GM12878 (cell line): ENCODE measurements at regions not wholly inside any gene's neighbourhood (a gene's known extent, or its start where the extent isn't known, plus 50 kb on each side); places are given as distances from the start of the nearest gene placed in this dataset.

Source experiments
- ATAC-seq: fragments of 200-7000 bp; cut with Tn5 transposase; 3 replicates; pipeline ENCODE4 v1.9.1; 2020; ENCODE audit warnings: mild to moderate bottlenecking, moderate library complexity
- BruUV-seq: library from RNA; stranded (reverse); fragments of 400-500 nt; replicated peaks from 2 replicates; lab custom pipeline; 2021; lab: Mats Ljungman, UMichigan
- CTCF ChIA-PET: fragments of 300-600 bp; sonication (Branson Sonifier 250); formaldehyde crosslinking; extraction: SDS; loops from one replicate; lab custom pipeline; 2021; ENCODE audit warnings: inconsistent platforms; lab: Yijun Ruan, JAX
- POLR2A ChIA-PET: fragments of 350-600 bp; formaldehyde crosslinking; extraction: SDS; loops from one replicate; lab custom pipeline; 2021; ENCODE audit warnings: inconsistent platforms; lab: Charles Lee
- RAD21 ChIA-PET: fragments of 300-600 bp; sonication (Branson Sonifier 250); formaldehyde crosslinking; loops from one replicate; lab custom pipeline; 2023; ENCODE audit warnings: antibody characterized with exemption; ENCODE audit not compliant: unreplicated experiment; lab: Charles Lee
- SMC1A ChIA-PET: fragments of 300-600 bp; sonication (Branson Sonifier 250); formaldehyde crosslinking; loops from one replicate; lab custom pipeline; 2023; ENCODE audit not compliant: unreplicated experiment, uncharacterized antibody; lab: Charles Lee
- DNase-seq: peaks from one replicate; pipeline ENCODE4 v3.0.0-alpha.2; 2011; ENCODE audit warnings: low read depth, low spot score
- FAIRE-seq: peaks from 3 replicates; lab custom pipeline; 2011; peaks lifted over from hg19 to GRCh38; lab: Jason Lieb, UNC
- H2AFZ ChIP-seq: 2 replicates; pipeline ENCODE4 v1.6.0; 2011; ENCODE audit warnings: low read depth, low read length, control low read depth; ENCODE audit not compliant: control insufficient read depth
- H3K27ac ChIP-seq: 2 replicates; pipeline ENCODE4 v1.5.1; 2011; ENCODE audit warnings: control low read depth; ENCODE audit not compliant: control insufficient read depth, insufficient read depth
- H3K27me3 ChIP-seq, 2 experiments: replicated peaks in 1 of 2; 2 replicates each; pipeline versions ENCODE4 v1.6.0 to v1.6.1; 2011; ENCODE audit warnings: low read length in 1 of 2; ENCODE audit not compliant: control insufficient read depth in 2 of 2, insufficient read depth in 2 of 2
- H3K36me3 ChIP-seq, 2 experiments: 2 replicates each; pipeline ENCODE4 v1.5.1; 2011; ENCODE audit warnings: low read length in 1 of 2; ENCODE audit not compliant: control insufficient read depth in 2 of 2, insufficient read depth in 2 of 2
- H3K4me1 ChIP-seq: 2 replicates; pipeline ENCODE4 v1.6.1; 2011; ENCODE audit warnings: mild to moderate bottlenecking, low read length, moderate library complexity, mixed read lengths; ENCODE audit not compliant: control insufficient read depth, insufficient read depth
- H3K4me2 ChIP-seq: 2 replicates; pipeline ENCODE4 v1.6.0; 2011; ENCODE audit warnings: control low read depth; ENCODE audit not compliant: control insufficient read depth, insufficient read depth
- H3K4me3 ChIP-seq: fragments of 200-600 bp; sonication (generic); 2 replicates; pipeline ENCODE4 v1.5.1; 2016
- H3K79me2 ChIP-seq: 2 replicates; pipeline ENCODE4 v1.6.0; 2011; ENCODE audit warnings: low read length; ENCODE audit not compliant: control insufficient read depth, insufficient read depth
- H3K9ac ChIP-seq: 2 replicates; pipeline ENCODE4 v1.8.0; 2011; ENCODE audit warnings: low read length, control low read depth, mixed read lengths; ENCODE audit not compliant: control insufficient read depth, insufficient read depth
- H3K9me3 ChIP-seq: replicated peaks from 3 replicates; pipeline ENCODE4 v1.5.1; 2011; ENCODE audit warnings: mild to moderate bottlenecking, low read length; ENCODE audit not compliant: control insufficient read depth, insufficient read depth
- H4K20me1 ChIP-seq: 2 replicates; pipeline ENCODE4 v1.6.0; 2011; ENCODE audit not compliant: control insufficient read depth, insufficient read depth
- DPF2 ChIP-seq: fragments of 450-650 bp; IDR thresholded peaks from 2 replicates; pipeline ENCODE4 v1.6.1; 2017; ENCODE audit warnings: mild to moderate bottlenecking
- FOXK2 ChIP-seq: fragments of 450-650 bp; IDR thresholded peaks from 2 replicates; pipeline ENCODE4 v1.6.1; 2017; ENCODE audit warnings: mild to moderate bottlenecking, moderate library complexity
- GATAD2B ChIP-seq: fragments of 450-650 bp; conservative IDR thresholded peaks from 2 replicates; pipeline ENCODE4 v1.6.1; 2017; ENCODE audit warnings: low read depth, mild to moderate bottlenecking, moderate library complexity
- NR2C2 ChIP-seq: IDR thresholded peaks from 2 replicates; pipeline ENCODE4 v1.6.1; 2011; ENCODE audit warnings: borderline replicate concordance, low read depth; ENCODE audit not compliant: control insufficient read depth, insufficient read length
- PAX8 ChIP-seq: fragments of 450-650 bp; IDR thresholded peaks from 2 replicates; pipeline ENCODE4 v1.6.1; 2017; ENCODE audit warnings: mild to moderate bottlenecking, moderate library complexity
- POU2F2 ChIP-seq: IDR thresholded peaks from 3 replicates; pipeline ENCODE4 v1.6.1; 2011; ENCODE audit warnings: low read depth, mild to moderate bottlenecking, low read length, borderline replicate concordance
- SMAD5 ChIP-seq: IDR thresholded peaks from 2 replicates; pipeline ENCODE4 v1.6.1; 2016; ENCODE audit warnings: antibody characterized with exemption, low read depth
- ZNF384 ChIP-seq: IDR thresholded peaks from 2 replicates; pipeline ENCODE4 v1.6.1; 2012; ENCODE audit warnings: low read depth, mild to moderate bottlenecking, low read length, improper control_type of control experiment, borderline replicate concordance
- WGBS: methylation state at CpG from one replicate; pipeline ENCODE4 v1.1.6; 2016; ENCODE audit warnings: low lambda C conversion rate; ENCODE audit not compliant: insufficient replicate concordance, insufficient coverage; ENCODE audit errors: missing lambda C conversion rate; 5-methylcytosine and 5-hydroxymethylcytosine counted together
- in situ Hi-C: fragments of 300-500 bp; cut with MboI; formaldehyde crosslinking; loops from 9 replicates; pipeline ENCODE4 v1.14.3; 2018; ENCODE audit warnings: mixed read lengths
- intact Hi-C: fragments of 100-400 bp; cut with micrococcal nuclease; formaldehyde crosslinking; loops from one replicate; pipeline ENCODE4 v1.14.2; 2022; ENCODE audit not compliant: unreplicated experiment
- TF ChIP-seq, protein P1 (sequence below): IDR thresholded peaks from 2 replicates; pipeline ENCODE4 v1.6.1; 2011; ENCODE audit warnings: borderline replicate concordance, low read depth, mild to moderate bottlenecking, moderate library complexity, low read length; ENCODE audit not compliant: insufficient read depth, poor library complexity, severe bottlenecking
- TF ChIP-seq, protein P2 (sequence below): fragments of 450-650 bp; IDR thresholded peaks from 2 replicates; pipeline ENCODE4 v1.6.1; 2017; ENCODE audit warnings: borderline replicate concordance
- TF ChIP-seq, protein P3 (sequence below): IDR thresholded peaks from 2 replicates; pipeline ENCODE4 v1.6.1; 2012; ENCODE audit warnings: improper control_type of control experiment, low read depth, low read length; ENCODE audit not compliant: insufficient replicate concordance

DNA sequence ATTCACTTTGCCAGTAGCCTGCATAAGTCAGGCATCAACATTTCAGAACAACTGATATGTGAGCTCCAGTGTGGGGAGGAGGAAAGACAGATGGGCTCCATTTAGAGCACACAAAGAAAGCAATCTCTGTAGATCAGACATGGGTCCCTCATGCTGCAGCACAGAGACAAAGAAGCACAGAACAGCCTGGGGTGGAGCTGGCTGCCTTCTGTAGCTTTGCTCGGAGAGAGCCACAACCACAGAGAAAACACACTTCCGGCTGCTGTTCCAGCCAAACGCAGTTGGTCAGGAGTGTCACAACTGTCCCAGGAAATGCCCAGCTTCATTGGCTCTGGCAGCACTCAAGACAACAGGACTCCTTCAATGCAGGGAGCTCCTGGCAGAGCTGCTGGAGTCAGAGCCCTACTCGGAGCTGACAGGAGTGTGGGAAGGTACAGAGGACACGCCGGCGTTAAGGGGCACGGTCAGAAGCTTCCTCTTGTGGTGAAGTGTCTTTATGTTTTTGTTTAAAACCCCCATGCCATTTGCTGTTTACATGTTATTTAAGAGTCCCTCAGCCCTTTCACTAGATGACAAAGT is 494.4 kb downstream of the TCERG1L start:
- H4K20me1 ChIP-seq: no peaks in the 10 kb centered on the region
- H3K9ac ChIP-seq: no peak overlapping the region
- H3K4me3 ChIP-seq: no peak overlapping the region
- ATAC-seq (no peak), FAIRE-seq (no peak), DNase-seq (no peak)
- WGBS: 55% methylated on average over 8 of the region's 8 CpGs
- H3K79me2 ChIP-seq: no peaks in the 10 kb centered on the region
- RAD21 ChIA-PET: no interaction called here
- SMC1A ChIA-PET: no interaction called here
- BruUV-seq: no TSS peak
- no peaks in the 10 kb centered on the region; the same call in 2 of the 3 replicates for H3K9me3 ChIP-seq
- H2AFZ ChIP-seq: no peak overlapping the region
- TF ChIP-seq GATAD2B (no peak), ZNF384 (no peak), SMAD5 (no peak), PAX8 (no peak), POU2F2 (no peak), DPF2 (no peak), NR2C2 (no peak), FOXK2 (no peak)
- TF ChIP-seq, protein P1, sequence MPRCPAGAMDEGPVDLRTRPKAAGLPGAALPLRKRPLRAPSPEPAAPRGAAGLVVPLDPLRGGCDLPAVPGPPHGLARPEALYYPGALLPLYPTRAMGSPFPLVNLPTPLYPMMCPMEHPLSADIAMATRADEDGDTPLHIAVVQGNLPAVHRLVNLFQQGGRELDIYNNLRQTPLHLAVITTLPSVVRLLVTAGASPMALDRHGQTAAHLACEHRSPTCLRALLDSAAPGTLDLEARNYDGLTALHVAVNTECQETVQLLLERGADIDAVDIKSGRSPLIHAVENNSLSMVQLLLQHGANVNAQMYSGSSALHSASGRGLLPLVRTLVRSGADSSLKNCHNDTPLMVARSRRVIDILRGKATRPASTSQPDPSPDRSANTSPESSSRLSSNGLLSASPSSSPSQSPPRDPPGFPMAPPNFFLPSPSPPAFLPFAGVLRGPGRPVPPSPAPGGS: no peak
- TF ChIP-seq, protein P2, sequence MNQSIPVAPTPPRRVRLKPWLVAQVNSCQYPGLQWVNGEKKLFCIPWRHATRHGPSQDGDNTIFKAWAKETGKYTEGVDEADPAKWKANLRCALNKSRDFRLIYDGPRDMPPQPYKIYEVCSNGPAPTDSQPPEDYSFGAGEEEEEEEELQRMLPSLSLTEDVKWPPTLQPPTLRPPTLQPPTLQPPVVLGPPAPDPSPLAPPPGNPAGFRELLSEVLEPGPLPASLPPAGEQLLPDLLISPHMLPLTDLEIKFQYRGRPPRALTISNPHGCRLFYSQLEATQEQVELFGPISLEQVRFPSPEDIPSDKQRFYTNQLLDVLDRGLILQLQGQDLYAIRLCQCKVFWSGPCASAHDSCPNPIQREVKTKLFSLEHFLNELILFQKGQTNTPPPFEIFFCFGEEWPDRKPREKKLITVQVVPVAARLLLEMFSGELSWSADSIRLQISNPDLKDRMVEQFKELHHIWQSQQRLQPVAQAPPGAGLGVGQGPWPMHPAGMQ: no peak
- TF ChIP-seq, protein P3, sequence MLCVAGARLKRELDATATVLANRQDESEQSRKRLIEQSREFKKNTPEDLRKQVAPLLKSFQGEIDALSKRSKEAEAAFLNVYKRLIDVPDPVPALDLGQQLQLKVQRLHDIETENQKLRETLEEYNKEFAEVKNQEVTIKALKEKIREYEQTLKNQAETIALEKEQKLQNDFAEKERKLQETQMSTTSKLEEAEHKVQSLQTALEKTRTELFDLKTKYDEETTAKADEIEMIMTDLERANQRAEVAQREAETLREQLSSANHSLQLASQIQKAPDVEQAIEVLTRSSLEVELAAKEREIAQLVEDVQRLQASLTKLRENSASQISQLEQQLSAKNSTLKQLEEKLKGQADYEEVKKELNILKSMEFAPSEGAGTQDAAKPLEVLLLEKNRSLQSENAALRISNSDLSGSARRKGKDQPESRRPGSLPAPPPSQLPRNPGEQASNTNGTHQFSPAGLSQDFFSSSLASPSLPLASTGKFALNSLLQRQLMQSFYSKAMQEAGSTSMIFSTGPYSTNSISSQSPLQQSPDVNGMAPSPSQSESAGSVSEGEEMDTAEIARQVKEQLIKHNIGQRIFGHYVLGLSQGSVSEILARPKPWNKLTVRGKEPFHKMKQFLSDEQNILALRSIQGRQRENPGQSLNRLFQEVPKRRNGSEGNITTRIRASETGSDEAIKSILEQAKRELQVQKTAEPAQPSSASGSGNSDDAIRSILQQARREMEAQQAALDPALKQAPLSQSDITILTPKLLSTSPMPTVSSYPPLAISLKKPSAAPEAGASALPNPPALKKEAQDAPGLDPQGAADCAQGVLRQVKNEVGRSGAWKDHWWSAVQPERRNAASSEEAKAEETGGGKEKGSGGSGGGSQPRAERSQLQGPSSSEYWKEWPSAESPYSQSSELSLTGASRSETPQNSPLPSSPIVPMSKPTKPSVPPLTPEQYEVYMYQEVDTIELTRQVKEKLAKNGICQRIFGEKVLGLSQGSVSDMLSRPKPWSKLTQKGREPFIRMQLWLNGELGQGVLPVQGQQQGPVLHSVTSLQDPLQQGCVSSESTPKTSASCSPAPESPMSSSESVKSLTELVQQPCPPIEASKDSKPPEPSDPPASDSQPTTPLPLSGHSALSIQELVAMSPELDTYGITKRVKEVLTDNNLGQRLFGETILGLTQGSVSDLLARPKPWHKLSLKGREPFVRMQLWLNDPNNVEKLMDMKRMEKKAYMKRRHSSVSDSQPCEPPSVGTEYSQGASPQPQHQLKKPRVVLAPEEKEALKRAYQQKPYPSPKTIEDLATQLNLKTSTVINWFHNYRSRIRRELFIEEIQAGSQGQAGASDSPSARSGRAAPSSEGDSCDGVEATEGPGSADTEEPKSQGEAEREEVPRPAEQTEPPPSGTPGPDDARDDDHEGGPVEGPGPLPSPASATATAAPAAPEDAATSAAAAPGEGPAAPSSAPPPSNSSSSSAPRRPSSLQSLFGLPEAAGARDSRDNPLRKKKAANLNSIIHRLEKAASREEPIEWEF: no peak
- no peak overlapping the region for H3K27ac ChIP-seq
- in situ Hi-C loops: no loop called here
- POLR2A ChIA-PET: interaction anchor here (0.8 kb wide), 1 partner anchor 10 kb away, joined by 3 read pairs; no protein-coding TSS in a partner anchor
- H3K4me1 ChIP-seq: no peaks in the 10 kb centered on the region
- no peaks in the 10 kb centered on the region for H3K36me3 ChIP-seq
- no peak overlapping the region for H3K4me2 ChIP-seq
- H3K27me3 ChIP-seq: no peaks in the 10 kb centered on the region
- intact Hi-C loops: no loop called here
- CTCF ChIA-PET: interaction anchor here (1.1 kb wide), 1 partner anchor 13 kb away, joined by 3 read pairs; no protein-coding TSS in a partner anchor
